ENCODE measurements at regions not wholly inside any gene's neighbourhood (a gene's known extent, or its start where the extent isn't known, plus 50 kb on each side); places are given as distances from the start of the nearest gene placed in this dataset.

GRCh38 chr19:20423381-20424197, 142.0 kb downstream of the ZNF737 start:
- TF ChIP-seq FOXP2 (optimal IDR thresholded peaks at IDR 0.05; ENCODE audit: borderline replicate concordance, extremely low read depth, extremely low read length, insufficient read depth) (no peak), TAF1 (IDR thresholded peaks at IDR 0.05; ENCODE audit: borderline replicate concordance, insufficient read depth, low read length) (no peak)

Measured in PFSK-1 (cell line).